HepG2 (cell line): ENCODE measurements at regions not wholly inside any gene's neighbourhood (a gene's known extent, or its start where the extent isn't known, plus 50 kb on each side); places are given as distances from the start of the nearest gene placed in this dataset.

Source experiments
- CREB1 ChIP-seq, 2 experiments: fragments of 450-650 bp in 1 of 2; IDR thresholded peaks; 2 replicates each; pipeline ENCODE4 v1.6.1; 2016 to 2017; ENCODE audit warnings: control low read depth in 1 of 2, mild to moderate bottlenecking in 1 of 2, missing compliant biosample characterization in 1 of 2, missing genetic modification characterization in 1 of 2
- MXI1 ChIP-seq: IDR thresholded peaks from 3 replicates; pipeline ENCODE4 v1.6.1; 2012; ENCODE audit warnings: low read depth, low read length, inconsistent platforms, borderline replicate concordance
- POLR2AphosphoS5 ChIP-seq: IDR thresholded peaks from 2 replicates; pipeline ENCODE4 v1.6.1; 2012; ENCODE audit warnings: low read depth, low read length
- ZFP36 ChIP-seq: fragments of 150-350 bp; IDR thresholded peaks from 2 replicates; pipeline ENCODE4 v1.6.1; 2018; ENCODE audit warnings: borderline replicate concordance, low read length, low read depth; ENCODE audit not compliant: partially characterized antibody
- ZNF792 ChIP-seq: IDR thresholded peaks from 2 replicates; pipeline ENCODE4 v1.6.1; 2016
- TF ChIP-seq, protein P1 (sequence below): sonication (generic); formaldehyde crosslinking; IDR thresholded peaks from 2 replicates; pipeline ENCODE4 v1.5.0; 2020; ENCODE audit warnings: mild to moderate bottlenecking, missing genetic modification reagents, moderate library complexity
- TF ChIP-seq, protein P2 (sequence below): sonication (generic); formaldehyde crosslinking; IDR thresholded peaks from 2 replicates; pipeline ENCODE4 v1.4.0; 2020; ENCODE audit warnings: mild to moderate bottlenecking, missing genetic modification reagents
- TF ChIP-seq, protein P3 (sequence below): sonication (generic); formaldehyde crosslinking; conservative IDR thresholded peaks from 2 replicates; pipeline ENCODE4 v1.8.0; 2022; ENCODE audit warnings: low read depth, missing genetic modification reagents

DNA sequence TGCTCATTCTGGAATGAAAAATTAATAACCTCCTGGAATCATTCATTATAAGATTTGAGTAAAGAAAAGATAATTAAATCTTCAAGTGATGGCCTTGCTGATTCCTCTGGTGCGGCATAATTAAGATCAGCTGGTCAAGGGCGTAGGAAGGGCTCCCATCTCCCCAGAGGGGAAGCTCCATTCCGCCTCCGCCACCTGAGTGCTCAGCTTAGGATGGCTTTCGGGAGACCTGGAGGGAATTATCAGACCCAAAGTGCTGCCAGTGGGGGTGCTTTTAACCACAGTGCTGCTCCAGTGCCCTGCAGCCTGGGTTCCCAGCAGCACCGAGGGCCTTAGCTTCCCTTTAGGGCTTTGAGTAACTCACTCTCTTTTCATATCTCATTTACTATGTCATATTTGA is 556.6 kb upstream of the RGMA start:
- TF ChIP-seq, protein P1, sequence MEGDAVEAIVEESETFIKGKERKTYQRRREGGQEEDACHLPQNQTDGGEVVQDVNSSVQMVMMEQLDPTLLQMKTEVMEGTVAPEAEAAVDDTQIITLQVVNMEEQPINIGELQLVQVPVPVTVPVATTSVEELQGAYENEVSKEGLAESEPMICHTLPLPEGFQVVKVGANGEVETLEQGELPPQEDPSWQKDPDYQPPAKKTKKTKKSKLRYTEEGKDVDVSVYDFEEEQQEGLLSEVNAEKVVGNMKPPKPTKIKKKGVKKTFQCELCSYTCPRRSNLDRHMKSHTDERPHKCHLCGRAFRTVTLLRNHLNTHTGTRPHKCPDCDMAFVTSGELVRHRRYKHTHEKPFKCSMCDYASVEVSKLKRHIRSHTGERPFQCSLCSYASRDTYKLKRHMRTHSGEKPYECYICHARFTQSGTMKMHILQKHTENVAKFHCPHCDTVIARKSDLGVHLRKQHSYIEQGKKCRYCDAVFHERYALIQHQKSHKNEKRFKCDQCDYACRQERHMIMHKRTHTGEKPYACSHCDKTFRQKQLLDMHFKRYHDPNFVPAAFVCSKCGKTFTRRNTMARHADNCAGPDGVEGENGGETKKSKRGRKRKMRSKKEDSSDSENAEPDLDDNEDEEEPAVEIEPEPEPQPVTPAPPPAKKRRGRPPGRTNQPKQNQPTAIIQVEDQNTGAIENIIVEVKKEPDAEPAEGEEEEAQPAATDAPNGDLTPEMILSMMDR, result no peak
- TF ChIP-seq CREB1 (IDR thresholded peaks at IDR 0.05) (no peak), CREB1 (CRISPR knock-in tag; IDR thresholded peaks at IDR 0.05) (no peak), ZNF792 (CRISPR knock-in tag) (no peak), POLR2AphosphoS5 (no peak), MXI1 (no peak), ZFP36 (no peak)
- TF ChIP-seq, protein P2, sequence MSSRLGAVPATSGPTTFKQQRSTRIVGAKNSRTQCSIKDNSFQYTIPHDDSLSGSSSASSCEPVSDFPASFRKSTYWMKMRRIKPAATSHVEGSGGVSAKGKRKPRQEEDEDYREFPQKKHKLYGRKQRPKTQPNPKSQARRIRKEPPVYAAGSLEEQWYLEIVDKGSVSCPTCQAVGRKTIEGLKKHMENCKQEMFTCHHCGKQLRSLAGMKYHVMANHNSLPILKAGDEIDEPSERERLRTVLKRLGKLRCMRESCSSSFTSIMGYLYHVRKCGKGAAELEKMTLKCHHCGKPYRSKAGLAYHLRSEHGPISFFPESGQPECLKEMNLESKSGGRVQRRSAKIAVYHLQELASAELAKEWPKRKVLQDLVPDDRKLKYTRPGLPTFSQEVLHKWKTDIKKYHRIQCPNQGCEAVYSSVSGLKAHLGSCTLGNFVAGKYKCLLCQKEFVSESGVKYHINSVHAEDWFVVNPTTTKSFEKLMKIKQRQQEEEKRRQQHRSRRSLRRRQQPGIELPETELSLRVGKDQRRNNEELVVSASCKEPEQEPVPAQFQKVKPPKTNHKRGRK (CRISPR knock-in tag), result no peak
- TF ChIP-seq, protein P3, sequence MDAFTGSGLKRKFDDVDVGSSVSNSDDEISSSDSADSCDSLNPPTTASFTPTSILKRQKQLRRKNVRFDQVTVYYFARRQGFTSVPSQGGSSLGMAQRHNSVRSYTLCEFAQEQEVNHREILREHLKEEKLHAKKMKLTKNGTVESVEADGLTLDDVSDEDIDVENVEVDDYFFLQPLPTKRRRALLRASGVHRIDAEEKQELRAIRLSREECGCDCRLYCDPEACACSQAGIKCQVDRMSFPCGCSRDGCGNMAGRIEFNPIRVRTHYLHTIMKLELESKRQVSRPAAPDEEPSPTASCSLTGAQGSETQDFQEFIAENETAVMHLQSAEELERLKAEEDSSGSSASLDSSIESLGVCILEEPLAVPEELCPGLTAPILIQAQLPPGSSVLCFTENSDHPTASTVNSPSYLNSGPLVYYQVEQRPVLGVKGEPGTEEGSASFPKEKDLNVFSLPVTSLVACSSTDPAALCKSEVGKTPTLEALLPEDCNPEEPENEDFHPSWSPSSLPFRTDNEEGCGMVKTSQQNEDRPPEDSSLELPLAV, result no peak
